WERI-Rb-1 (cell line): ENCODE measurements at regions not wholly inside any gene's neighbourhood (a gene's known extent, or its start where the extent isn't known, plus 50 kb on each side); places are given as distances from the start of the nearest gene placed in this dataset.
"Not testable (repeated sequence)": the region's sequence is repeated elsewhere in the genome, so short reads cannot be mapped to it uniquely, and the experiment has no call there.

Experiments used
- DNase-seq: peaks from one replicate; pipeline ENCODE4 v3.0.0-alpha.2; 2020
- H3K27ac ChIP-seq: fragments of 250-450 bp; sonication (Bioruptor Pico); 2 replicates; pipeline ENCODE4 v1.5.1; 2020; ENCODE audit warnings: mild to moderate bottlenecking, moderate library complexity
- H3K27me3 ChIP-seq: fragments of 250-450 bp; sonication (Bioruptor Pico); 2 replicates; pipeline ENCODE4 v1.5.1; 2021; ENCODE audit warnings: mild to moderate bottlenecking, low read depth, moderate library complexity; ENCODE audit not compliant: insufficient read depth, severe bottlenecking
- H3K36me3 ChIP-seq: fragments of 250-450 bp; sonication (Bioruptor Pico); 2 replicates; pipeline ENCODE4 v1.5.1; 2020; ENCODE audit warnings: mild to moderate bottlenecking, moderate library complexity
- H3K4me3 ChIP-seq: 2 replicates; pipeline ENCODE4 v1.5.1; 2011; ENCODE audit warnings: low read depth, mild to moderate bottlenecking, control low read depth, low read length
- H3K9me3 ChIP-seq: fragments of 250-450 bp; sonication (Bioruptor Pico); 2 replicates; pipeline ENCODE4 v1.5.1; 2021; ENCODE audit warnings: mild to moderate bottlenecking, moderate library complexity; ENCODE audit not compliant: severe bottlenecking
- CTCF ChIP-seq: IDR thresholded peaks from 2 replicates; pipeline ENCODE4 v1.5.1; 2011; ENCODE audit warnings: low read depth, mild to moderate bottlenecking, control low read depth, inconsistent platforms, low read length

GRCh38 chrX:104469771-104470170, 96.2 kb upstream of the IL1RAPL2 start:
- no peak for TF ChIP-seq CTCF
- no peak overlapping the region for H3K4me3 ChIP-seq

GRCh38 chrX:104459796-104460195, 106.2 kb upstream of the IL1RAPL2 start:
- TF ChIP-seq CTCF = no peak
- Histone ChIP-seq H3K27me3 (peaks cover 28% of the 10 kb centered on the region), H3K36me3 (no peaks in the 10 kb centered on the region), H3K4me3 (no peak overlapping the region), H3K27ac (no peak overlapping the region), H3K9me3 (no peaks in the 10 kb centered on the region)
- no peak for DNase-seq

More at GRCh38 chrX:104469771-104470170, 96.2 kb upstream of the IL1RAPL2 start:
- no peaks in the 10 kb centered on the region for H3K36me3 ChIP-seq
- no peak for DNase-seq
- no peaks in the 10 kb centered on the region for H3K9me3 ChIP-seq
- no peak overlapping the region for H3K27ac ChIP-seq
- H3K27me3 ChIP-seq = peaks cover 19% of the 10 kb centered on the region

- H3K36me3 ChIP-seq, H3K27ac ChIP-seq, H3K9me3 ChIP-seq, DNase-seq, H3K4me3 ChIP-seq: not testable (repeated sequence)
- H3K27me3 ChIP-seq = peaks cover 19% of the 10 kb centered on the region
Observed at GRCh38 chrX:104457130-104457529, 108.9 kb upstream of the IL1RAPL2 start.

- H3K27ac ChIP-seq = no peak overlapping the region
- H3K9me3 ChIP-seq = no peaks in the 10 kb centered on the region
- no peak overlapping the region for H3K4me3 ChIP-seq
- no peak for TF ChIP-seq CTCF
- peaks cover 29% of the 10 kb centered on the region for H3K27me3 ChIP-seq
- no peak for DNase-seq
- H3K36me3 ChIP-seq = no peaks in the 10 kb centered on the region
Observed at GRCh38 chrX:104450316-104450715, 115.7 kb upstream of the IL1RAPL2 start.

GRCh38 chrX:104445591-104445990, 120.4 kb upstream of the IL1RAPL2 start:
- TF ChIP-seq CTCF = no peak
- Histone ChIP-seq H3K27me3 (peaks cover 43% of the 10 kb centered on the region), H3K36me3 (no peaks in the 10 kb centered on the region), H3K4me3 (no peak overlapping the region), H3K27ac (no peak overlapping the region), H3K9me3 (no peaks in the 10 kb centered on the region)
- no peak for DNase-seq

GRCh38 chrX:104435249-104435648, 130.8 kb upstream of the IL1RAPL2 start:
- TF ChIP-seq CTCF = no peak
- no peak overlapping the region for H3K4me3 ChIP-seq
- H3K27me3 ChIP-seq = peaks cover 39% of the 10 kb centered on the region
- no peaks in the 10 kb centered on the region for H3K9me3 ChIP-seq
- DNase-seq = no peak
- H3K36me3 ChIP-seq = no peaks in the 10 kb centered on the region
- no peak overlapping the region for H3K27ac ChIP-seq
